SK-N-SH treated with all-trans-retinoic acid at 6 μM for 48 hours (cell line): ENCODE measurements at regions not wholly inside any gene's neighbourhood (a gene's known extent, or its start where the extent isn't known, plus 50 kb on each side); places are given as distances from the start of the nearest gene placed in this dataset.

Experiments used
- ATAC-seq: fragments of 200-7000 bp; cut with Tn5 transposase; 3 replicates; pipeline ENCODE4 v1.9.1; 2020; ENCODE audit warnings: mild to moderate bottlenecking, moderate library complexity
- ARNTL ChIP-seq: fragments of 450-650 bp; formaldehyde crosslinking; IDR thresholded peaks from 2 replicates; pipeline ENCODE4 v1.5.0; 2020; ENCODE audit warnings: low read depth, mild to moderate bottlenecking, moderate library complexity, borderline replicate concordance
- BACH2 ChIP-seq: fragments of 250-450 bp; sonication (Bioruptor Pico); IDR thresholded peaks from 2 replicates; pipeline ENCODE4 v1.9.0; 2021; ENCODE audit warnings: mild to moderate bottlenecking, borderline replicate concordance
- CSDC2 ChIP-seq: fragments of 250-450 bp; sonication (Bioruptor Pico); IDR thresholded peaks from 2 replicates; pipeline ENCODE4 v1.5.0; 2020; ENCODE audit warnings: mild to moderate bottlenecking, moderate library complexity
- CSRNP3 ChIP-seq: fragments of 250-450 bp; sonication (Bioruptor Pico); IDR thresholded peaks from 2 replicates; pipeline ENCODE4 v1.5.1; 2021; ENCODE audit warnings: mild to moderate bottlenecking, moderate library complexity
- ESRRG ChIP-seq: fragments of 250-450 bp; sonication (Bioruptor Pico); IDR thresholded peaks from 2 replicates; pipeline ENCODE4 v1.6.1; 2021; ENCODE audit warnings: mild to moderate bottlenecking
- GLIS3 ChIP-seq: fragments of 250-450 bp; sonication (Bioruptor Pico); IDR thresholded peaks from 2 replicates; pipeline ENCODE4 v1.5.0; 2020; ENCODE audit warnings: mild to moderate bottlenecking, moderate library complexity
- ISL1 ChIP-seq: fragments of 250-450 bp; sonication (Bioruptor Pico); IDR thresholded peaks from 2 replicates; pipeline ENCODE4 v2.1.2; 2022; ENCODE audit warnings: mild to moderate bottlenecking, moderate library complexity
- OSR1 ChIP-seq: fragments of 250-450 bp; sonication (Bioruptor Pico); IDR thresholded peaks from 2 replicates; pipeline ENCODE4 v1.8.0; 2022; ENCODE audit warnings: moderate library complexity, mild to moderate bottlenecking, inconsistent platforms
- PATZ1 ChIP-seq: fragments of 250-450 bp; sonication (Bioruptor Pico); IDR thresholded peaks from 2 replicates; pipeline ENCODE4 v1.8.0; 2020; ENCODE audit warnings: mild to moderate bottlenecking, moderate library complexity, borderline replicate concordance
- PPARA ChIP-seq: fragments of 250-450 bp; sonication (Bioruptor Pico); IDR thresholded peaks from 2 replicates; pipeline ENCODE4 v1.5.0; 2020; ENCODE audit warnings: mild to moderate bottlenecking, borderline replicate concordance
- RARB ChIP-seq: fragments of 250-450 bp; sonication (Bioruptor Pico); IDR thresholded peaks from 2 replicates; pipeline ENCODE4 v1.8.0; 2021; ENCODE audit warnings: mild to moderate bottlenecking, moderate library complexity
- SNAI2 ChIP-seq: fragments of 250-450 bp; sonication (Bioruptor Pico); IDR thresholded peaks from 2 replicates; pipeline ENCODE4 v1.5.0; 2020; ENCODE audit warnings: mild to moderate bottlenecking, moderate library complexity
- TCF4 ChIP-seq: fragments of 250-450 bp; sonication (Bioruptor Pico); IDR thresholded peaks from 2 replicates; pipeline ENCODE4 v1.8.0; 2021; ENCODE audit warnings: mild to moderate bottlenecking, moderate library complexity, borderline replicate concordance
- TOX ChIP-seq: fragments of 250-450 bp; sonication (Bioruptor Pico); IDR thresholded peaks from 2 replicates; pipeline ENCODE4 v1.8.0; 2021; ENCODE audit warnings: mild to moderate bottlenecking, moderate library complexity, borderline replicate concordance
- TSHZ2 ChIP-seq: fragments of 250-450 bp; sonication (Bioruptor Pico); IDR thresholded peaks from 2 replicates; pipeline ENCODE4 v1.5.0; 2020; ENCODE audit warnings: mild to moderate bottlenecking, moderate library complexity
- ZFP3 ChIP-seq: fragments of 250-450 bp; sonication (Bioruptor Pico); IDR thresholded peaks from 2 replicates; pipeline ENCODE4 v1.5.0; 2020; ENCODE audit warnings: mild to moderate bottlenecking, moderate library complexity
- ZFP30 ChIP-seq: fragments of 450-650 bp; formaldehyde crosslinking; IDR thresholded peaks from 2 replicates; pipeline ENCODE4 v1.5.0; 2022; ENCODE audit warnings: mild to moderate bottlenecking, moderate library complexity
- ZNF565 ChIP-seq: fragments of 450-650 bp; formaldehyde crosslinking; conservative IDR thresholded peaks from 2 replicates; pipeline ENCODE4 v1.5.0; 2020; ENCODE audit warnings: low read depth, mild to moderate bottlenecking, moderate library complexity
- ZNF70 ChIP-seq: fragments of 450-650 bp; formaldehyde crosslinking; IDR thresholded peaks from 2 replicates; pipeline ENCODE4 v1.5.0; 2020; ENCODE audit warnings: mild to moderate bottlenecking, moderate library complexity
- ZNF8 ChIP-seq: fragments of 450-650 bp; formaldehyde crosslinking; IDR thresholded peaks from 2 replicates; pipeline ENCODE4 v1.5.0; 2020; ENCODE audit warnings: mild to moderate bottlenecking, moderate library complexity
- TF ChIP-seq, protein P1 (sequence below): fragments of 250-450 bp; sonication (Bioruptor Pico); IDR thresholded peaks from 2 replicates; pipeline ENCODE4 v1.5.1; 2020; ENCODE audit warnings: low read depth, mild to moderate bottlenecking, moderate library complexity
- TF ChIP-seq, protein P2 (sequence below): fragments of 250-450 bp; sonication (Bioruptor Pico); IDR thresholded peaks from 2 replicates; pipeline ENCODE4 v1.8.0; 2021; ENCODE audit warnings: low read depth, mild to moderate bottlenecking, moderate library complexity, borderline replicate concordance

- no peak for ATAC-seq
Observed at GRCh38 chr4:153131596-153131995, 72.6 kb upstream of the TRIM2 start.

GRCh38 chr4:153137159-153137558 is 67.1 kb upstream of the TRIM2 start:
- TF ChIP-seq PATZ1 (CRISPR knock-in tag) (no peak), RARB (CRISPR knock-in tag) (no peak), ZNF8 (no peak), SNAI2 (CRISPR knock-in tag) (no peak), CSRNP3 (CRISPR knock-in tag) (no peak), PPARA (CRISPR knock-in tag) (no peak), ISL1 (CRISPR knock-in tag) (no peak), ZFP30 (CRISPR knock-in tag) (no peak), ZFP3 (no peak), OSR1 (CRISPR knock-in tag) (no peak)
- peak; percentile 94 for ATAC-seq

More at GRCh38 chr4:153131596-153131995, 72.6 kb upstream of the TRIM2 start:
- TF ChIP-seq ARNTL (CRISPR knock-in tag) (no peak), TSHZ2 (no peak), ESRRG (no peak), ZNF8 (no peak), ZFP30 (CRISPR knock-in tag) (no peak), SNAI2 (CRISPR knock-in tag) (no peak), ZNF565 (CRISPR knock-in tag) (no peak), TCF4 (no peak), BACH2 (CRISPR knock-in tag) (no peak), CSDC2 (CRISPR knock-in tag) (no peak), ZNF70 (CRISPR knock-in tag) (no peak), PPARA (CRISPR knock-in tag) (no peak), ISL1 (CRISPR knock-in tag) (no peak), TOX (CRISPR knock-in tag) (no peak), OSR1 (CRISPR knock-in tag) (no peak), GLIS3 (CRISPR knock-in tag) (no peak)
- TF ChIP-seq, protein P1, sequence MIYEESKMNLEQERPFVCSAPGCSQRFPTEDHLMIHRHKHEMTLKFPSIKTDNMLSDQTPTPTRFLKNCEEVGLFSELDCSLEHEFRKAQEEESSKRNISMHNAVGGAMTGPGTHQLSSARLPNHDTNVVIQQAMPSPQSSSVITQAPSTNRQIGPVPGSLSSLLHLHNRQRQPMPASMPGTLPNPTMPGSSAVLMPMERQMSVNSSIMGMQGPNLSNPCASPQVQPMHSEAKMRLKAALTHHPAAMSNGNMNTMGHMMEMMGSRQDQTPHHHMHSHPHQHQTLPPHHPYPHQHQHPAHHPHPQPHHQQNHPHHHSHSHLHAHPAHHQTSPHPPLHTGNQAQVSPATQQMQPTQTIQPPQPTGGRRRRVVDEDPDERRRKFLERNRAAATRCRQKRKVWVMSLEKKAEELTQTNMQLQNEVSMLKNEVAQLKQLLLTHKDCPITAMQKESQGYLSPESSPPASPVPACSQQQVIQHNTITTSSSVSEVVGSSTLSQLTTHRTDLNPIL (CRISPR knock-in tag): no peak
- TF ChIP-seq, protein P2, sequence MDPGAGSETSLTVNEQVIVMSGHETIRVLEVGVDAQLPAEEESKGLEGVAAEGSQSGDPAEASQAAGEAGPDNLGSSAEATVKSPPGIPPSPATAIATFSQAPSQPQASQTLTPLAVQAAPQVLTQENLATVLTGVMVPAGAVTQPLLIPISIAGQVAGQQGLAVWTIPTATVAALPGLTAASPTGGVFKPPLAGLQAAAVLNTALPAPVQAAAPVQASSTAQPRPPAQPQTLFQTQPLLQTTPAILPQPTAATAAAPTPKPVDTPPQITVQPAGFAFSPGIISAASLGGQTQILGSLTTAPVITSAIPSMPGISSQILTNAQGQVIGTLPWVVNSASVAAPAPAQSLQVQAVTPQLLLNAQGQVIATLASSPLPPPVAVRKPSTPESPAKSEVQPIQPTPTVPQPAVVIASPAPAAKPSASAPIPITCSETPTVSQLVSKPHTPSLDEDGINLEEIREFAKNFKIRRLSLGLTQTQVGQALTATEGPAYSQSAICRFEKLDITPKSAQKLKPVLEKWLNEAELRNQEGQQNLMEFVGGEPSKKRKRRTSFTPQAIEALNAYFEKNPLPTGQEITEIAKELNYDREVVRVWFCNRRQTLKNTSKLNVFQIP (CRISPR knock-in tag): no peak
